ENCODE measurements at regions not wholly inside any gene's neighbourhood (a gene's known extent, or its start where the extent isn't known, plus 50 kb on each side); places are given as distances from the start of the nearest gene placed in this dataset.

DNA sequence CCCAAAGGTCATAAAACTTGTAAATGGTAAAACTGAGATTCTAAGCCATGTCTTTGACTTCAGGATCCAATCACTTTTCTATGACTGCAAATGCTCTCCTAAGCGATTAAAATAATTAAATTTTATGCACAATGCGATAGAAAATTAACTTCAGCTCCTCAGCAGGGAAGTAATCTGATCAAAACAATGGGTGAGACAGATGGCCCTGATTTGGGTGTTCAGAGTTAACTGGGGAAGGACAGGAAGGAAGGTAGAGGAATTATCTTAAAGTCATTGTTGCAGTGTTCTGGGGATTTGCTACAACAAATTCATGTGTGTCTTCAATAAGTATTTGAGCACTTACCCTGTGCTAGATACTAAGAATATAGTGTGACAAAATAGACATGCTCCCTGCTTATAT is 446.0 kb upstream of the MEX3C start:
- H3K36me3 ChIP-seq (ENCODE audit: control insufficient read depth, insufficient read depth, low read length), result no peaks in the 10 kb centered on the region
- ChIA-PET CTCF (ENCODE audit: low intra/inter-chr PET ratio) (no interaction called here), POLR2A (no interaction called here)
- H3K4me1 ChIP-seq (replicated peaks in 1 of 2; ENCODE audit: control insufficient read depth in 2 of 2, insufficient read depth in 2 of 2, low read length in 2 of 2), result no peaks in the 10 kb centered on the region
- H3K9me1 ChIP-seq (ENCODE audit: control insufficient read depth, insufficient read depth, low read length), result no peaks in the 10 kb centered on the region
- no TSS peak for BruUV-seq (replicated peaks)
- TF ChIP-seq MAX (CRISPR knock-in tag; IDR thresholded peaks at IDR 0.05), result no peak
- in situ Hi-C loops (cut with MboI), result no loop called here
- no peak overlapping the region for H3K27ac ChIP-seq (ENCODE audit: extremely low read depth, low read depth, low read length)
- H4K20me1 ChIP-seq (replicated peaks; ENCODE audit: control insufficient read depth, insufficient read depth, low read length), result no peaks in the 10 kb centered on the region
- no peak overlapping the region for H2AFZ ChIP-seq (ENCODE audit: low read depth, low read length)
- FAIRE-seq (no peak), ATAC-seq (no peak), DNase-seq (ENCODE audit: extremely low read depth in 1 of 4, low spot score in 3 of 4) (no peak)
- no peak overlapping the region for H3K4me3 ChIP-seq
- H3K79me2 ChIP-seq (ENCODE audit: control insufficient read depth, insufficient read depth, low read length), result no peaks in the 10 kb centered on the region
- no peak overlapping the region for H3K4me2 ChIP-seq (ENCODE audit: insufficient read depth, low read length)
- no peak overlapping the region for H3K9ac ChIP-seq (ENCODE audit: insufficient read depth in 1 of 2, low read depth in 2 of 2, low read length in 2 of 2)
- no peaks in the 10 kb centered on the region for H3K27me3 ChIP-seq (ENCODE audit: control insufficient read depth in 2 of 2, insufficient read depth in 2 of 2, low read length in 2 of 2)
- WGBS (ENCODE audit: insufficient coverage, low coverage, missing lambda C conversion rate), result 0% methylated on average over 2 of the region's 2 CpGs
- no peaks in the 10 kb centered on the region for H3K9me3 ChIP-seq (replicated peaks; ENCODE audit: control insufficient read depth, insufficient read depth, low read depth, low read length)
- intact Hi-C loops (cut with micrococcal nuclease), result no loop called here

DNA sequence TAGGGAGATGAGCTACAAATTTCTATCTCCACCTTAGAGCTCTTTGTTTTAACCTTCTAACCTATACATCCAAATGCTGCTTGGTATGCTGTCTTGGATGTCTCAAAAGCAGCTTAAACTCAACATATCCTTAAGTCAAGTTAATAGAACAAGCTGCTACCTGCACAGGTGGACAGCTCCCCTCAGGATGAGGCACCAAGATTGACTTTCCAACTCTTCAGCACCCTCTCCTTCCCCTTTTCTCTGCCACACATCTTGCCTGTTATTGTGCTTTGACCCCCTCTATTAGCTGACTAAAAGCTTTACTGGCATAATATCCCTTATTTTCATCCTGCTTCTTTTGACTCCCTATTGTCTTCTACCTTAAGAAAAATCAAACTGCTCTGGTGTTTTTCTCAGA is 448.1 kb upstream of the MEX3C start:
- in situ Hi-C loops (cut with MboI), result no loop called here
- H2AFZ ChIP-seq (ENCODE audit: low read depth, low read length), result no peak overlapping the region
- BruUV-seq (replicated peaks), result no TSS peak
- no peak overlapping the region for H3K4me3 ChIP-seq
- H3K4me1 ChIP-seq (replicated peaks in 1 of 2; ENCODE audit: control insufficient read depth in 2 of 2, insufficient read depth in 2 of 2, low read length in 2 of 2), result no peaks in the 10 kb centered on the region
- H3K9me1 ChIP-seq (ENCODE audit: control insufficient read depth, insufficient read depth, low read length), result no peaks in the 10 kb centered on the region
- FAIRE-seq (no peak), ATAC-seq (no peak), DNase-seq (ENCODE audit: extremely low read depth in 1 of 4, low spot score in 3 of 4) (no peak)
- no peaks in the 10 kb centered on the region for H4K20me1 ChIP-seq (replicated peaks; ENCODE audit: control insufficient read depth, insufficient read depth, low read length)
- no peak overlapping the region for H3K27ac ChIP-seq (ENCODE audit: extremely low read depth, low read depth, low read length)
- intact Hi-C loops (cut with micrococcal nuclease), result no loop called here
- H3K9me3 ChIP-seq (replicated peaks; ENCODE audit: control insufficient read depth, insufficient read depth, low read depth, low read length), result no peaks in the 10 kb centered on the region
- H3K9ac ChIP-seq (ENCODE audit: insufficient read depth in 1 of 2, low read depth in 2 of 2, low read length in 2 of 2), result no peak overlapping the region
- no peak overlapping the region for H3K4me2 ChIP-seq (ENCODE audit: insufficient read depth, low read length)
- H3K79me2 ChIP-seq (ENCODE audit: control insufficient read depth, insufficient read depth, low read length), result no peaks in the 10 kb centered on the region
- ChIA-PET CTCF (ENCODE audit: low intra/inter-chr PET ratio) (no interaction called here), POLR2A (no interaction called here)
- no peaks in the 10 kb centered on the region for H3K36me3 ChIP-seq (ENCODE audit: control insufficient read depth, insufficient read depth, low read length)
- TF ChIP-seq RNF2 (IDR thresholded peaks at IDR 0.05), result no peak
- no peak for TF ChIP-seq JUNB (CRISPR knock-in tag; conservative IDR thresholded peaks at IDR 0.05)
- no peak for TF ChIP-seq FOXM1 (IDR thresholded peaks at IDR 0.05; ENCODE audit: low read depth)
- TF ChIP-seq FOXM1 (CRISPR knock-in tag; IDR thresholded peaks at IDR 0.05; ENCODE audit: low read depth), result no peak
- TF ChIP-seq, protein P1, sequence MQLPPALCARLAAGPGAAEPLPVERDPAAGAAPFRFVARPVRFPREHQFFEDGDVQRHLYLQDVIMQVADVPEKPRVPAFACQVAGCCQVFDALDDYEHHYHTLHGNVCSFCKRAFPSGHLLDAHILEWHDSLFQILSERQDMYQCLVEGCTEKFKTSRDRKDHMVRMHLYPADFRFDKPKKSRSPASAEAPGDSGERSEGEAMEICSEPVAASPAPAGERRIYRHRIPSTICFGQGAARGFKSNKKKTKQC (CRISPR knock-in tag; IDR thresholded peaks at IDR 0.05), result no peak
- TF ChIP-seq HDAC2 (IDR thresholded peaks at IDR 0.05), result no peak
- no peak for TF ChIP-seq RBM17 (IDR thresholded peaks at IDR 0.05; ENCODE audit: borderline replicate concordance, low read depth, low read length)
- TF ChIP-seq, protein P2, sequence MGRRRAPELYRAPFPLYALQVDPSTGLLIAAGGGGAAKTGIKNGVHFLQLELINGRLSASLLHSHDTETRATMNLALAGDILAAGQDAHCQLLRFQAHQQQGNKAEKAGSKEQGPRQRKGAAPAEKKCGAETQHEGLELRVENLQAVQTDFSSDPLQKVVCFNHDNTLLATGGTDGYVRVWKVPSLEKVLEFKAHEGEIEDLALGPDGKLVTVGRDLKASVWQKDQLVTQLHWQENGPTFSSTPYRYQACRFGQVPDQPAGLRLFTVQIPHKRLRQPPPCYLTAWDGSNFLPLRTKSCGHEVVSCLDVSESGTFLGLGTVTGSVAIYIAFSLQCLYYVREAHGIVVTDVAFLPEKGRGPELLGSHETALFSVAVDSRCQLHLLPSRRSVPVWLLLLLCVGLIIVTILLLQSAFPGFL (CRISPR knock-in tag; IDR thresholded peaks at IDR 0.05), result no peak
- no peaks in the 10 kb centered on the region for H3K27me3 ChIP-seq (ENCODE audit: control insufficient read depth in 2 of 2, insufficient read depth in 2 of 2, low read length in 2 of 2)

All from K562 (cell line).